ENCODE measurements at regions not wholly inside any gene's neighbourhood (a gene's known extent, or its start where the extent isn't known, plus 50 kb on each side); places are given as distances from the start of the nearest gene placed in this dataset.

DNA sequence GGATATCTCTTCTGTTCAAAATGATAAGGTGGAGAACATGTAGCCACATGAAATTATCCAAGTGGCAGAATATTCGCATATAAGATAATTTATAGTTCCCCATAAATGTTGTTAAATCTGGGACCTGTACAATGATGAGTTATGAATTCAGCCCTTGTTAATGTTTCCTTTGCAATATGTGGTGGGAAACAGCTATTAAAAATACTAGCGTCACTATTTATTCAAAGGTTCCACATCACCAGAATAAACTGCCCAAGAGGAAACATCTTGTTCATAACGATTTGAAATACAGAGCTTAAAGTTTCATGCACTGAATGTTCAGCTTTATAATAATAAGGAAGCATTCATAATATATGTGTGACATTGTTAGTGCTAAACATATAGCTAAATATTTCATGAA is 223.9 kb upstream of the TCF4 start:
- no peak overlapping the region for H3K4me3 ChIP-seq (ENCODE audit: insufficient read depth, low read depth, low read length)
- DNase-seq, result no peak
- H3K36me3 ChIP-seq (replicated peaks; ENCODE audit: control insufficient read depth, insufficient read depth, low read length), result no peaks in the 10 kb centered on the region
- H3K27me3 ChIP-seq (ENCODE audit: control insufficient read depth, insufficient read depth, low read length), result no peaks in the 10 kb centered on the region

GRCh38 chr18:55805666-55806065 is 217.7 kb upstream of the TCF4 start:
- H3K4me3 ChIP-seq (ENCODE audit: insufficient read depth, low read depth, low read length), result no peak overlapping the region
- no peak for DNase-seq
- H3K27me3 ChIP-seq (ENCODE audit: control insufficient read depth, insufficient read depth, low read length), result no peaks in the 10 kb centered on the region
- H3K36me3 ChIP-seq (replicated peaks; ENCODE audit: control insufficient read depth, insufficient read depth, low read length), result no peaks in the 10 kb centered on the region

DNA sequence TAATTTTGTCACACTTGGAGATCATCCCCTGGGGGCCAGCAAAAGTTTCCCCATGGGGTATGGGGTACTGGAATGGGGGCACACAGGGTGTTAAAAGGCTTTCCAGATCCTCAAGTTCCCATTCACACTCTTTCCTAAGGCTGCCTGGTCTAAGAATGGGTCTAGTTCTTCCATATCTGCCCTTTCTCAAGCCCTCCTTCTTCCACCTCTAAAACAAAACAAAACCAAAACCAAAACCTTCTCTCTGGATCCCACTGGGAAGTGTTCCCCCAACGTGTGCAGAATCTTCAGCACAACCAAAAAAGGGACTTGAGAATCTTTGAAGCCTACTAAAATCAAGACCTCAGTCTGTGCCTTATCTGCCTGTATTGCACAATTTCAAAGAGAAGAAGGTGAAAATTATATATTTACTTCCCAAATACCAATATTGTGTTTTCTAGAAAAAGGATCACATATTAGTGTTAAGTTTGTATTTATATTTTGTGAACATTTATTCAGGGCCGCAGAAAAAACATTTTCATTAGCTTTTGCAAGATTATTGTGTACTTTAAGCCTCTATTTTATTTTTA is 207.2 kb upstream of the TCF4 start:
- DNase-seq, result no peak
- Histone ChIP-seq H3K4me3 (ENCODE audit: insufficient read depth, low read depth, low read length) (no peak overlapping the region), H3K36me3 (replicated peaks; ENCODE audit: control insufficient read depth, insufficient read depth, low read length) (no peaks in the 10 kb centered on the region), H3K27me3 (ENCODE audit: control insufficient read depth, insufficient read depth, low read length) (no peaks in the 10 kb centered on the region)

DNA sequence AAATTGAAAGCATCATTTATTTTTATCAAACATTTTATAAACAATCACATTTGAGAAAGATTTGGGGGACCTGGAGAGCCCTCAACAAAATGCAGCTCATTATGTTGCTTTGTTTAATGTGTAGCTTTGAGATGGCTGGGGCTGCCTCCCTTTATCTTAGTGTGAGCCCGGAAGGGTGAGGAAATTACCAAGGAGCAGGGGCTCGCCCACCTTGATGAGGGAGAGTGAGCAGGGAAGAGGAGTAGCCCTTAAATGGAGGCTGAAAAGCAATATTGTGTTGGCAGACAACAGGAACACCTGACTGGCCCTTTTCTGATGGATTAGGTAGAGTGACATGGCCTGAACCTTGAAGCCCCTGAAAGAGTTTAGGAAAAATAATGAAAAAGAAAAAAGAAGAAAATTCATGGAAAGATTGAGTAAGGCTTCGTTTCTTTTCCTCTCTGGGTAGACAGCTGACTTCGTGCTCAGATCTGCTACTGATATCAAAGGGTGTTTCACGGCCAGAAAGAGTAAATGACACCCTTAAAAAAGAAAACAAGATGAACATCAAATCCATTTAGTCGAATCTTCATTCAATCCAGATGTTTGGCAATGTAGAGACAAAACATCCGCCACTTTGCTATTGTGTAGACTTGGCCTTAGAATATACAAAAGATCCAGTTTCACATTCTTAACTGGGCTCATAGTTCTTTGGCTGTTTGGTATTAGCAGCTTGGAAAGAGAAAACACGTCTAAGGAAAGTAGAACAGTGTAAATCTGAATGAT is 206.5 kb upstream of the TCF4 start:
- no peaks in the 10 kb centered on the region for H3K36me3 ChIP-seq (replicated peaks; ENCODE audit: control insufficient read depth, insufficient read depth, low read length)
- no peak for DNase-seq

DNA sequence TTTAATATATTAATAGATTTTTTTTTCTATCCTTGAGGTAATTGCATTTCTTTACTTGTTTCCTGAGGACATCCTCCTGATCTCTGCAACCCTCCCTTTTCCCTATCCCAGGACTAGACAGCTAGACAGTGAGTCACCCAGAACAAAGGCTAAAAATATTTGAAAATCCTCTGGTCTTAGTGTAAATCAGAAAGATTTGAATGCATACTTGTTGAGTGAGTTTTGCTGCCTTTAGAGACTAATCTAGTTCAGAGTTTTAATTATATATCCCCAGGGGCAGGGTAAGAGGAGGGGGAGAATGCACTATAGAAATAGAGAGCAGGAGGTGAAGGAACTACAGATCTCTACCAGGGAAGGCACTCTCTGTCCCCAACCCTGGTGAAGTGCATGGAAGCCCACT is 202.3 kb upstream of the TCF4 start:
- H3K4me3 ChIP-seq (ENCODE audit: insufficient read depth, low read depth, low read length), result no peak overlapping the region
- DNase-seq, result no peak

More for the DNA sequence above, 206.5 kb upstream of the TCF4 start:
- Histone ChIP-seq H3K27me3 (ENCODE audit: control insufficient read depth, insufficient read depth, low read length) (no peaks in the 10 kb centered on the region), H3K4me3 (ENCODE audit: insufficient read depth, low read depth, low read length) (no peak overlapping the region)

GRCh38 chr18:55787536-55788073 is 199.6 kb upstream of the TCF4 start:
- Histone ChIP-seq H3K4me3 (ENCODE audit: insufficient read depth, low read depth, low read length) (no peak overlapping the region), H3K36me3 (replicated peaks; ENCODE audit: control insufficient read depth, insufficient read depth, low read length) (no peaks in the 10 kb centered on the region), H3K27me3 (ENCODE audit: control insufficient read depth, insufficient read depth, low read length) (no peaks in the 10 kb centered on the region)
- no peak for DNase-seq

More for the DNA sequence above, 202.3 kb upstream of the TCF4 start:
- no peaks in the 10 kb centered on the region for H3K27me3 ChIP-seq (ENCODE audit: control insufficient read depth, insufficient read depth, low read length)
- H3K36me3 ChIP-seq (replicated peaks; ENCODE audit: control insufficient read depth, insufficient read depth, low read length), result no peaks in the 10 kb centered on the region

- DNase-seq, result no peak
- Histone ChIP-seq H3K4me3 (ENCODE audit: insufficient read depth, low read depth, low read length) (no peak overlapping the region), H3K27me3 (ENCODE audit: control insufficient read depth, insufficient read depth, low read length) (no peaks in the 10 kb centered on the region), H3K36me3 (replicated peaks; ENCODE audit: control insufficient read depth, insufficient read depth, low read length) (no peaks in the 10 kb centered on the region)
Measured at GRCh38 chr18:55786651-55787272, 198.8 kb upstream of the TCF4 start.

DNA sequence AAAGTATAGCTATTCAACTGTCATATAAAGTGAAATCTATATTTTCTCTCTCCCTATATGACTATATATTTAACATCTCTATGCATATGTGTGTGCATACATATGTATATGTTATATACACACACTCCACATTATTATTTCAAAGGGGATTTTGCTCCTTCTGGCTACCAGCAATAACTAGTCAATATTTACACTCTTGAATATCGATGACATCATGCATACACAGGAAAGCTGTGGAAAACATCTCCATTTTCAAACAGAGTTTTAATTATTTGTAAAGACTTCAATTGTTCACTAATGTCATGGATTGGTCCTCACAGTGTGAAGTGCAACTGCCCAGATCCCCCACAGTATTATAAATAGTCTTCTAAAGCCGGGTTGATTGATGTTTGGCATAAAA is 195.9 kb upstream of the TCF4 start:
- no peak for DNase-seq
- H3K27me3 ChIP-seq (ENCODE audit: control insufficient read depth, insufficient read depth, low read length), result peaks cover 15% of the 10 kb centered on the region
- no peaks in the 10 kb centered on the region for H3K36me3 ChIP-seq (replicated peaks; ENCODE audit: control insufficient read depth, insufficient read depth, low read length)
- H3K4me3 ChIP-seq (ENCODE audit: insufficient read depth, low read depth, low read length), result no peak overlapping the region

- Histone ChIP-seq H3K27me3 (ENCODE audit: control insufficient read depth, insufficient read depth, low read length) (peaks cover 15% of the 10 kb centered on the region), H3K4me3 (ENCODE audit: insufficient read depth, low read depth, low read length) (no peak overlapping the region), H3K36me3 (replicated peaks; ENCODE audit: control insufficient read depth, insufficient read depth, low read length) (no peaks in the 10 kb centered on the region)
- DNase-seq, result peak; percentile 63
Measured at GRCh38 chr18:55781481-55781957, 193.5 kb upstream of the TCF4 start.

GRCh38 chr18:55780586-55781071 is 192.6 kb upstream of the TCF4 start:
- Histone ChIP-seq H3K36me3 (replicated peaks; ENCODE audit: control insufficient read depth, insufficient read depth, low read length) (no peaks in the 10 kb centered on the region), H3K27me3 (ENCODE audit: control insufficient read depth, insufficient read depth, low read length) (peaks cover 15% of the 10 kb centered on the region), H3K4me3 (ENCODE audit: insufficient read depth, low read depth, low read length) (peak overlapping the region; percentile 50)
- DNase-seq, result no peak

- DNase-seq, result peak; percentile 82
- H3K4me3 ChIP-seq (ENCODE audit: insufficient read depth, low read depth, low read length), result peak overlapping the region; percentile 50
- H3K27me3 ChIP-seq (ENCODE audit: control insufficient read depth, insufficient read depth, low read length), result peaks cover 15% of the 10 kb centered on the region
- no peaks in the 10 kb centered on the region for H3K36me3 ChIP-seq (replicated peaks; ENCODE audit: control insufficient read depth, insufficient read depth, low read length)
Measured at GRCh38 chr18:55779691-55780585, 191.9 kb upstream of the TCF4 start.

DNA sequence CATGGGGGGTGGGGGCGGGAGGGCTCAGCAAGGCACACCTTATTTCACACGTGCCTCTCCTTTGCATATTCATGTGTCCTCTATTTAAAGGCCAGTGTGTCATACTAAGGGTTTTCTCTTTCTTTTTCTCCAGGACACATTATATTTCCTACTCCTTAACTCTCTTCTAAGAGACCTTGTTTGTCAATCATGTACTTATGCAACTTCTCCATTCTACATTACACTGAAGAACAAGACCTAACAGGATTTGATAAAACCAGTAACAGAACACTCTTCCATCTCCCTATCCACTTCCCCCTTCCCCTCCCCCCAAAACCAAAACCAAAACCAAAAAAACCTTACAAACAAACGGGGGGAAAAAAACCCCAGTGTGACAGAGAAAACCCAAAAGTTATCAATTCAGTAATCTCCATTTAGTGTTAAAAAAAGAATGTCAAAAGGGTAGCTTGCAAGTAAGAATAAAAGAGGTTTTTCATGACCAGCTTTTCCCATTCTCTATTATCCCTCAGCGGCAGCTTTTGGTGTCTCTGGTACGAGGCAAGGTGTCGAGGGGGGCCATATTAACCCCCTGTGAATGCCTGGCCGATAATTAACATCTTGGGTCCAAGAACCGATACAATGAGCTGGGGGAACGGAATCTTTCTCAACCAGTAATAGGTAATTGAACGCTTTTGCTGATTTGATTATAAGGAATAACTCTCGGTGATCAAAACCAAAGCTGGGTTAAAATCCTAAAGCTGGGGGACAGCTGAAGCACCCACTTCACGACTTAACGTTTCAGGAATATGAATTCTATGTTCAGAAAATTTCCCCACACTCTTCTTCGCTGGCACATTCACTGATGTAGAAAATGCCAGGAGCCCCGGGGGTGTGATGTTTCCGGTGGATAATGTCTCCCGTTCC is 191.0 kb upstream of the TCF4 start:
- Histone ChIP-seq H3K27me3 (ENCODE audit: control insufficient read depth, insufficient read depth, low read length) (peaks cover 15% of the 10 kb centered on the region), H3K36me3 (replicated peaks; ENCODE audit: control insufficient read depth, insufficient read depth, low read length) (no peaks in the 10 kb centered on the region), H3K4me3 (ENCODE audit: insufficient read depth, low read depth, low read length) (peak overlapping the region; percentile 50)
- DNase-seq, result peak; percentile 29

GRCh38 chr18:55777666-55778304 is 189.8 kb upstream of the TCF4 start:
- no peak for DNase-seq
- no peak overlapping the region for H3K4me3 ChIP-seq (ENCODE audit: insufficient read depth, low read depth, low read length)
- no peaks in the 10 kb centered on the region for H3K36me3 ChIP-seq (replicated peaks; ENCODE audit: control insufficient read depth, insufficient read depth, low read length)
- H3K27me3 ChIP-seq (ENCODE audit: control insufficient read depth, insufficient read depth, low read length), result peaks cover 15% of the 10 kb centered on the region

Data from H7 (cell line).